ENCODE measurements at regions not wholly inside any gene's neighbourhood (a gene's known extent, or its start where the extent isn't known, plus 50 kb on each side); places are given as distances from the start of the nearest gene placed in this dataset.
"Not testable (repeated sequence)": the region's sequence is repeated elsewhere in the genome, so short reads cannot be mapped to it uniquely, and the experiment has no call there.

DNA sequence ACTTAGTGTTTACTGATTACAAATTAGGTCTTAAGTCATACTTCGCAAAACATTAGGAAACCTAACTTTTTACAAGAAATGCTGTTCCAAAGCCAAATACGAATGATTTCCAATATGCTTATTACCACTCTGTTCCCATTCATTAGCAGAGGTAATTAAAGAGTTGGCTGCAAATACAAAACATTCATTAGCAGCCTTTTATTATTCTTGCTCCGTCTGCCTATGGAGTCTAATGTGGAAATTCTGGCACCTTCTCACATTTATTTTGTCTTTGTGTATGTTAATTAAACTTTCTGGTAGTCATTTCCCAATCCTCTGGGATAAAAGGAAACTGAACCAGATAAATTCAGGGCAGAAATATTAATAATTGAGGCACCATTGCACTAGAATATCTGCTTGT lies 689.0 kb downstream of the PLOD2 start:
- no peak for DNase-seq
- H3K4me1 Mint-ChIP-seq (ENCODE audit: low read depth, unreplicated experiment), result no peaks in the 10 kb centered on the region
- H3K4me3 Mint-ChIP-seq (ENCODE audit: unreplicated experiment), result no peak overlapping the region
- H3K27me3 Mint-ChIP-seq (ENCODE audit: unreplicated experiment), result no peaks in the 10 kb centered on the region
- no peaks in the 10 kb centered on the region for H3K9me3 Mint-ChIP-seq (ENCODE audit: unreplicated experiment)
- H3K27ac Mint-ChIP-seq (ENCODE audit: unreplicated experiment), result no peak overlapping the region
- TF ChIP-seq, protein P1, sequence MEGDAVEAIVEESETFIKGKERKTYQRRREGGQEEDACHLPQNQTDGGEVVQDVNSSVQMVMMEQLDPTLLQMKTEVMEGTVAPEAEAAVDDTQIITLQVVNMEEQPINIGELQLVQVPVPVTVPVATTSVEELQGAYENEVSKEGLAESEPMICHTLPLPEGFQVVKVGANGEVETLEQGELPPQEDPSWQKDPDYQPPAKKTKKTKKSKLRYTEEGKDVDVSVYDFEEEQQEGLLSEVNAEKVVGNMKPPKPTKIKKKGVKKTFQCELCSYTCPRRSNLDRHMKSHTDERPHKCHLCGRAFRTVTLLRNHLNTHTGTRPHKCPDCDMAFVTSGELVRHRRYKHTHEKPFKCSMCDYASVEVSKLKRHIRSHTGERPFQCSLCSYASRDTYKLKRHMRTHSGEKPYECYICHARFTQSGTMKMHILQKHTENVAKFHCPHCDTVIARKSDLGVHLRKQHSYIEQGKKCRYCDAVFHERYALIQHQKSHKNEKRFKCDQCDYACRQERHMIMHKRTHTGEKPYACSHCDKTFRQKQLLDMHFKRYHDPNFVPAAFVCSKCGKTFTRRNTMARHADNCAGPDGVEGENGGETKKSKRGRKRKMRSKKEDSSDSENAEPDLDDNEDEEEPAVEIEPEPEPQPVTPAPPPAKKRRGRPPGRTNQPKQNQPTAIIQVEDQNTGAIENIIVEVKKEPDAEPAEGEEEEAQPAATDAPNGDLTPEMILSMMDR (IDR thresholded peaks at IDR 0.05; ENCODE audit: partially characterized antibody, unreplicated experiment), result no peak
- no peaks in the 10 kb centered on the region for H3K36me3 Mint-ChIP-seq (ENCODE audit: unreplicated experiment)

DNA sequence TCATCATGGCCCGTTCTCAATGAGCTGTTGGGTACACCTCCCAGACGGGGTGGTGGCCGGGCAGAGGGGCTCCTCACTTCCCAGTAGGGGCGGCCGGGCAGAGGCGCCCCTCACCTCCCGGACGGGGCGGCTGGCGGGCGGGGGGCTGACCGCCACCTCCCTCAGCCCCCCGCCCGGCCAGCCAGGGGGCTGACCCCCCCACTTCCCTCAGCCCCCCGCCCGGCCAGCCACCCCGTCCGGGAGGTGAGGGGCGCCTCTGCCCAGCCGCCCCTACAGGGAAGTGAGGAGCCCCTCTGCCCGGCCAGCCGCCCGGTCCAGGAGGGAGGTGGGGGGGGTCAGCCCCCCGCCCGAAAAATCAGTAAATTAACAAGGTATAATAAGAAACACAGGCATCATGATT lies 678.2 kb downstream of the PLOD2 start:
- not testable (repeated sequence) for H3K4me3 Mint-ChIP-seq (ENCODE audit: unreplicated experiment); H3K27me3 Mint-ChIP-seq (ENCODE audit: unreplicated experiment); H3K27ac Mint-ChIP-seq (ENCODE audit: unreplicated experiment); H3K4me1 Mint-ChIP-seq (ENCODE audit: low read depth, unreplicated experiment); DNase-seq; H3K9me3 Mint-ChIP-seq (ENCODE audit: unreplicated experiment); H3K36me3 Mint-ChIP-seq (ENCODE audit: unreplicated experiment)

DNA sequence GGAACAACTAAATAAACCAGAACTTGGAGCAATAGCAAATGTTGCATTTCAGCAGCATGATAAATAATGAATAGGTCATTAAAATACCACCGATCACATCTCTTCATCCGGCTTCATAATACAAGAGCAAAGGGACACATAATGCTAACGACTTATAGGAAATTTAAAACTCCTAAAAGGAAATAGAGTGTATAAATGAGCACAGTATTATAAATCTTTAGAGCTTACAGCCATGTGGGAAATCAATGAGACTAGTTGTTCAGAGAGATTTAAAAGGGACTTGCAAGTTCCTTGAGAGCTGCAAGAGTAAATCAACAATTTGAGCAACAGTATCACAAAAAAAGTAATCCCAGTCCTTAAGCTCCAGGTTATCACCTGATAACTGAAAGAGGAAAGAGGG lies 677.0 kb downstream of the PLOD2 start:
- no peak for DNase-seq
- Mint-ChIP-seq H3K27ac (ENCODE audit: unreplicated experiment) (no peak overlapping the region), H3K27me3 (ENCODE audit: unreplicated experiment) (no peaks in the 10 kb centered on the region), H3K9me3 (ENCODE audit: unreplicated experiment) (no peaks in the 10 kb centered on the region), H3K4me1 (ENCODE audit: low read depth, unreplicated experiment) (peaks cover 3% of the 10 kb centered on the region), H3K36me3 (ENCODE audit: unreplicated experiment) (no peaks in the 10 kb centered on the region), H3K4me3 (ENCODE audit: unreplicated experiment) (no peak overlapping the region)
- TF ChIP-seq, protein P1 (IDR thresholded peaks at IDR 0.05; ENCODE audit: partially characterized antibody, unreplicated experiment), result no peak

DNA sequence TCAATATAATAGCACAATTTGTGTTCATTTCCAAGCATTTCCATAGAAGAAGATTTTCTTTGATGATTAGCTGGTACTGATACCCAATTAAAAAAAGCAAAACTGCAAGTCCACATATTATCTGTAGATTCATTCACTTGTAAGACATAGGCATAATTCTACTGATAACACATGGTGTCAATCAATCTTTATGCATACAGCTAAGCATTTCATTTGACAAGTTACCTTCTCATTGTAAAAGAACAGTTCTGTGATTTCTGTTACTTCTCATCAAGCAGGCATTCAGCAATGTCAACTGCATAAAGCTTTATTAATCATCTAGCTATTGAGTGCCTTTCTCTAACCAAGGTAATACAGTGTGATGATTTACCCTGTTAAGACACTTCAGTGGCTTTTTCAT lies 672.0 kb downstream of the PLOD2 start:
- no peaks in the 10 kb centered on the region for H3K9me3 Mint-ChIP-seq (ENCODE audit: unreplicated experiment)
- TF ChIP-seq, protein P1 (IDR thresholded peaks at IDR 0.05; ENCODE audit: partially characterized antibody, unreplicated experiment), result no peak
- H3K36me3 Mint-ChIP-seq (ENCODE audit: unreplicated experiment), result no peaks in the 10 kb centered on the region
- DNase-seq, result no peak
- no peak overlapping the region for H3K4me3 Mint-ChIP-seq (ENCODE audit: unreplicated experiment)
- peaks cover 2% of the 10 kb centered on the region for H3K4me1 Mint-ChIP-seq (ENCODE audit: low read depth, unreplicated experiment)
- no peaks in the 10 kb centered on the region for H3K27me3 Mint-ChIP-seq (ENCODE audit: unreplicated experiment)
- H3K27ac Mint-ChIP-seq (ENCODE audit: unreplicated experiment), result no peak overlapping the region

DNA sequence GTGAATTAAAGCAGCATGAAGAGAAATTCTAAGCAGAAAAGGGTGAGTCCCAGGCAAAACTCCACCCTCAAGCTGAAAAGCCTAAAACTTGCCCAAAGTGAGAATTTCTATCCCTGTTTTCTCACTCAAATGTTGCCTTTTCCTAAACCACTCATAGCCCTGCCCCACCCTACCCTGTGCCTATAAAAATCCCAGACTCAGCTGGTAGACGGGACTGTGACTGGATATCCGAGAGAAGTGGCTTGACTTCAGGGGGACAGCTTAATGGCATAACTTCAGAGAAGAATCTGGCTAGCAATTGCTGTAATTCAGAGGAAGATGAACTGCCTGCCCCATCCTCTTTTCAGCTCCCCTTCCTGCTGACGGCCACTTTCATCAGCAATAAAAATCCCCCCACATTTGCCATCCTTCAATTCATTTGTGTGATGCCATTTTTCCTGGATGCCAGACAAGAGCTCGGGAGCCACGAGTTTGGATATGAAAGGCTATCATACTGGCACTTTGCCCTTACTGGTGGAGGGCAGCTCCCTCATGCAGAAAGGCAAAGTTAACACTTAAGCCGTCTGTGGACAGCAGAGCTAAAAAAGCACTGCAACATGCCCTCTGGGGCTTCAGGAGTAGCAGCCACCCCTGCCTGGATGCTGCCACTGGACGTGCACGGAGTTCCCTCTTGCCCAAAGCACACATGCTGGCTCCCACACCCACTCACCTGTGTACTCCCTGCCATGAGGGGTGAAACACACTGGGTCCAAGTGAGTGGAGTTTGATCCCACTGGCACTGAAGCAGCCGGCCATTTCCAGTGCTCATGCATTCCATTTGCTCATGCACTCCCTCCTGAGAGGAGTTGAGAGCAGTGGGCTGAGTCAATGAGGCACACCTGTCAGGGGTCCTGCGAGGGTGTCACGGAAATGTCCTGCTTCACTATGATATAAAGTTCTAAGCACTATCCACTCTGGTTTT lies 670.6 kb downstream of the PLOD2 start:
- Mint-ChIP-seq H3K9me3 (ENCODE audit: unreplicated experiment) (no peaks in the 10 kb centered on the region), H3K36me3 (ENCODE audit: unreplicated experiment) (no peaks in the 10 kb centered on the region), H3K27ac (ENCODE audit: unreplicated experiment) (no peak overlapping the region), H3K27me3 (ENCODE audit: unreplicated experiment) (no peaks in the 10 kb centered on the region), H3K4me3 (ENCODE audit: unreplicated experiment) (no peak overlapping the region), H3K4me1 (ENCODE audit: low read depth, unreplicated experiment) (no peaks in the 10 kb centered on the region)
- DNase-seq, result no peak
- TF ChIP-seq, protein P1 (IDR thresholded peaks at IDR 0.05; ENCODE audit: partially characterized antibody, unreplicated experiment), result no peak

All from glutamatergic neuron (in vitro differentiated cells).